Stomach (tissue), 8 donors: ENCODE measurements at regions not wholly inside any gene's neighbourhood (a gene's known extent, or its start where the extent isn't known, plus 50 kb on each side); places are given as distances from the start of the nearest gene placed in this dataset.
"Not testable (repeated sequence)": the region's sequence is repeated elsewhere in the genome, so short reads cannot be mapped to it uniquely, and the experiment has no call there.

Experiments
- DNase-seq, 2 donors: peaks; one replicate each; pipeline versions ENCODE4 v3.0.0 to v3.0.0-alpha.2; 2013 to 2019
- H3K27ac ChIP-seq, 5 donors: fragments of 200-600 bp in 4 of 5; sonication (generic) in 4 of 5; one replicate each; pipeline ENCODE4 v1.5.1; 2013 to 2019; ENCODE audit warnings: mild to moderate bottlenecking in 1 of 5, moderate library complexity in 1 of 5
- H3K27me3 ChIP-seq, 3 donors: fragments of 200-600 bp; sonication (generic); one replicate each; pipeline ENCODE4 v1.5.1; 2017 to 2019; ENCODE audit warnings: mixed run types in 1 of 3
- H3K36me3 ChIP-seq, 4 donors: fragments of 200-600 bp; sonication (generic); 1 replicate in 3 of 4; 2 replicates in 1 of 4; pipeline ENCODE4 v1.5.1; 2016 to 2019
- H3K4me1 ChIP-seq, 4 donors: fragments of 200-600 bp; sonication (generic); one replicate each; pipeline ENCODE4 v1.5.1; 2016 to 2019
- H3K4me3 ChIP-seq, 4 donors: fragments of 200-600 bp; sonication (generic) in 3 of 4; one replicate each; pipeline ENCODE4 v1.5.1; 2016 to 2019; ENCODE audit warnings: mild to moderate bottlenecking in 1 of 4
- H3K9me3 ChIP-seq, 4 donors: fragments of 200-600 bp; sonication (generic); one replicate each; pipeline ENCODE4 v1.5.1; 2016 to 2019
- CTCF ChIP-seq, 7 experiments: fragments of 450-650 bp in 4 of 7; fragments of 200-600 bp in 3 of 7; sonication (generic) in 3 of 7; IDR thresholded peaks; one replicate each; pipeline ENCODE4 v1.5.1; 2016 to 2019; ENCODE audit warnings: antibody characterized with exemption in 7 of 7, control low read depth in 2 of 7, mild to moderate bottlenecking in 1 of 7
- EP300 ChIP-seq: sonication (generic); formaldehyde crosslinking; IDR thresholded peaks from one replicate; pipeline ENCODE4 v1.6.1; 2017; ENCODE audit warnings: antibody characterized with exemption
- POLR2A ChIP-seq, 4 donors: fragments of 450-650 bp; IDR thresholded peaks; one replicate each; pipeline ENCODE4 v1.6.1; 2016; ENCODE audit warnings: antibody characterized with exemption in 4 of 4, control low read depth in 2 of 4, mild to moderate bottlenecking in 1 of 4, moderate library complexity in 1 of 4
- POLR2AphosphoS5 ChIP-seq, 3 donors: sonication (generic); formaldehyde crosslinking; IDR thresholded peaks; one replicate each; pipeline ENCODE4 v1.6.1; 2016; ENCODE audit warnings: antibody characterized with exemption in 3 of 3
- WGBS, 5 donors: extraction: QIAGEN DNeasy Blood & Tissue Kit in 3 of 5; methylation state at CpG; one replicate each; pipeline versions ENCODE4 v1.1.5 to v1.1.7; 2013 to 2018; 5-methylcytosine and 5-hydroxymethylcytosine counted together
- intact Hi-C: fragments of 100-400 bp; cut with DNase I; formaldehyde crosslinking; loops from one replicate; pipeline ENCODE4 v1.15.1; 2023; ENCODE audit warnings: low total_unique reads
- donor health status: healthy with polysubstance abuse.
- donor health status: Bipolar disorder and iron deficiency.
- donor health status: healthy.

DNA sequence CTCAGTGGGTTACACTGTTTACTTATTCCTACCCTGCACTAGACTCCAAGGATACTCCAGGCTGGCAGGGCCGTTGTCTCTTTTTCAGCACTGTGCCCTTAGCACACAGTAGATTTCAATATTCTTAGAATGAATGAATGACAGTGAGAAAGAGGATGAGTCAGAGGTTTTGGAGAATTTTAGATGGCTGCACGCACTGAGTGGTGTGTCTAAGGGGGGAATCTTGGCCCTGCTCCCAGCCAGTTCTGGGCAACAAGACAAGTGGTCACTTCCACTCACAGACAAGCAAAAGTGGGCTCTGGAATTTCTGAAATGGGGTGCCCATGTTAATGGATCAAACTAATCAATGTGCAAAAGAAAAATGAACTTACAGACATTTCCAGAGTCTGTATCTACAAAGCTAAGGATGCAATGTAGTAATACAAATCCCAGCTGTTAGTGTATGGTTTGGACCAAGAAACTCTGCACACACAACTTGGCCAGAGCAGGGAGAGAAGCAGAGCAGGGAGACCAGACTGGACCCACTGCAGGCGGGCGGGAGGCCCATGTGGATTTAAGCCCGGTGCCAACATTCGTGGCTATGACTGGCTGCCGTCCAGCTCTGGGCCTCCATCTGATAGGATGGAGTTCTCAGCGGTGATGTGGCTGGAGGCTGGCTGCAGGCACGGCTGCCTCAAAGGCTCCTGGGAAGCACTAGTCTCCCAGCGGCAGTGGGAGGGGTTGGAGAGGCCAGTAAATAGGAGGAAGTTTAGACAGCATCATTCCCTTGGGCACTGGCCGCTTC, 95.6 kb upstream of the CDYL2 start:
- no peaks in the 10 kb centered on the region for H3K9me3 ChIP-seq
- H3K27ac ChIP-seq = peak overlapping the region in 3 of 5 donors; percentile 44 to 81 (median 70)
- peaks cover 0 to 24% (median 10%) of the 10 kb centered on the region in 4 donors for H3K4me1 ChIP-seq
- intact Hi-C loops = no loop called here
- no peaks in the 10 kb centered on the region for H3K27me3 ChIP-seq
- H3K36me3 ChIP-seq = no peaks in the 10 kb centered on the region
- peak; percentile 86 to 96 for DNase-seq
- WGBS, 5 donors = 7 to 27% (median 18%) methylated on average over 11 of the region's 11 CpGs
- TF ChIP-seq POLR2AphosphoS5 (IDR thresholded peaks at IDR 0.05) (peak; percentile 45 to 87 (median 53)), EP300 (no peak)
- H3K4me3 ChIP-seq = no peak overlapping the region

- Histone ChIP-seq H3K27ac (no peak overlapping the region), H3K4me1 (peaks cover 0 to 16% (median 6%) of the 10 kb centered on the region in 4 donors), H3K27me3 (no peaks in the 10 kb centered on the region), H3K36me3 (no peaks in the 10 kb centered on the region), H3K4me3 (no peak overlapping the region), H3K9me3 (no peaks in the 10 kb centered on the region)
- intact Hi-C loops = no loop called here
- 63 to 84% (median 76%) methylated on average over 5 of the region's 5 CpGs for WGBS, 5 donors
- TF ChIP-seq POLR2AphosphoS5 (IDR thresholded peaks at IDR 0.05) (no peak), POLR2A (IDR thresholded peaks at IDR 0.05) (no peak), CTCF (IDR thresholded peaks at IDR 0.05) (no peak), EP300 (no peak)
- no peak for DNase-seq
Observed at GRCh38 chr16:80896776-80897175, 92.4 kb upstream of the CDYL2 start.

DNA sequence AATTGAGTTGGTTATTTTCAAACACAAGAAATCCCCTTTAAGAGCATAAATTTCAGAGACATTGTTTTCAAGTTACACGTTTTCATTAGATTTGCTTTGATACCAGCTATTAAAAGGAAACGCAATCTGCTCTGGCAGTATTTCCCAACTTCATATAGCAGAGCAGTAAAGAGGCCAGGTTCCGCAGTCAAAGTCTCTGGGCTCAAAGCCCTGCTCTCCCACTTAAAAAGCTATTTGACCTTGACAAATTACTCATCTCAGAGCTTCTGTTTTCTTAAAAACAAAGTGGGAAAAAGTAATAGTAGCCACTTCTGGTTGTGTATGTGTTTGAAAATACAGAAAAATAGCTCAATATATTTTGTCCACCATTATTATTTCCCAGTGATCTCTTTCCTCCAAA, 89.7 kb upstream of the CDYL2 start:
- WGBS, 5 donors = 67 to 81% (median 78%) methylated on average over 3 of the region's 3 CpGs
- Histone ChIP-seq H3K27me3 (no peaks in the 10 kb centered on the region), H3K36me3 (no peaks in the 10 kb centered on the region), H3K4me3 (no peak overlapping the region), H3K9me3 (no peaks in the 10 kb centered on the region), H3K27ac (no peak overlapping the region), H3K4me1 (no peaks in the 10 kb centered on the region)
- no peak for DNase-seq
- TF ChIP-seq POLR2AphosphoS5 (IDR thresholded peaks at IDR 0.05) (no peak), POLR2A (IDR thresholded peaks at IDR 0.05) (no peak), CTCF (IDR thresholded peaks at IDR 0.05) (no peak), EP300 (no peak)
- intact Hi-C loops = no loop called here

- WGBS, 5 donors = 82 to 97% (median 87%) methylated on average over 6 of the region's 6 CpGs
Observed at GRCh38 chr16:80893686-80894085, 89.3 kb upstream of the CDYL2 start.

DNA sequence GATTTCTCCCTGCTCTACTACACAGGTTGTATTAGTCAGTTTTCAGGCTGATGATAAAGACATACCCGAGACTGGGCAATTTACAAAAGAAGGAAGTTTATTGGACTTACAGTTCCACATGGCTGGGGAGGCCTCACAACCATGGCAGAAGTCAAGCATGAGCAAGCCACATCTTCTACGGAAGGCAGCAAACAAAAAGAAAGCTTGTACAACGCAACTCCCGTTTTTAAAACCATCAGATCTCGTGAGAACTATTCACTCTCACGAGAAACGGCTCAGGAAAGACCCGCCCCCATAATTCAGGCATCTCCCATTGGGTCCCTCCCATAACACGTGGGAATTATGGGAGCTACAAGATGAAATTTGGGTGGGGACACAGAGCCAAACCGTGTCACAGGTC, 88.0 kb upstream of the CDYL2 start:
- DNase-seq, H3K36me3 ChIP-seq, H3K4me1 ChIP-seq, H3K9me3 ChIP-seq, H3K27ac ChIP-seq, H3K27me3 ChIP-seq, intact Hi-C loops, H3K4me3 ChIP-seq: not testable (repeated sequence)
- 85 to 88% (median 87%) methylated on average over 10 of the region's 10 CpGs for WGBS, 5 donors

More at GRCh38 chr16:80893686-80894085, 89.3 kb upstream of the CDYL2 start:
- no peak overlapping the region for H3K27ac ChIP-seq
- H3K27me3 ChIP-seq = no peaks in the 10 kb centered on the region
- H3K9me3 ChIP-seq = no peaks in the 10 kb centered on the region
- intact Hi-C loops = no loop called here
- no peaks in the 10 kb centered on the region for H3K4me1 ChIP-seq
- TF ChIP-seq EP300 = no peak
- TF ChIP-seq POLR2A (IDR thresholded peaks at IDR 0.05) = no peak
- TF ChIP-seq CTCF (IDR thresholded peaks at IDR 0.05) = no peak
- no peaks in the 10 kb centered on the region for H3K36me3 ChIP-seq
- no peak overlapping the region for H3K4me3 ChIP-seq
- DNase-seq = no peak
